Adrenal gland (tissue), 5 donors: ENCODE measurements at regions not wholly inside any gene's neighbourhood (a gene's known extent, or its start where the extent isn't known, plus 50 kb on each side); places are given as distances from the start of the nearest gene placed in this dataset.

ENCODE experiments used
- POLR2A ChIP-seq, 2 donors: fragments of 450-650 bp; IDR thresholded peaks; one replicate each; pipeline ENCODE4 v1.6.1; 2017; ENCODE audit warnings: antibody characterized with exemption in 2 of 2, mild to moderate bottlenecking in 2 of 2, moderate library complexity in 1 of 2
- TF ChIP-seq, protein P1 (sequence below), 6 experiments: fragments of 450-650 bp in 4 of 6; fragments of 200-600 bp in 2 of 6; sonication (generic) in 1 of 6; IDR thresholded peaks; 1 replicate in 5 of 6; 2 replicates in 1 of 6; pipeline versions ENCODE4 v1.5.1 to v1.8.0; 2016 to 2021; ENCODE audit warnings: antibody characterized with exemption in 6 of 6, mild to moderate bottlenecking in 2 of 6, moderate library complexity in 1 of 6
- donor health status: DM: no; HTN: no; CAD: no.

DNA sequence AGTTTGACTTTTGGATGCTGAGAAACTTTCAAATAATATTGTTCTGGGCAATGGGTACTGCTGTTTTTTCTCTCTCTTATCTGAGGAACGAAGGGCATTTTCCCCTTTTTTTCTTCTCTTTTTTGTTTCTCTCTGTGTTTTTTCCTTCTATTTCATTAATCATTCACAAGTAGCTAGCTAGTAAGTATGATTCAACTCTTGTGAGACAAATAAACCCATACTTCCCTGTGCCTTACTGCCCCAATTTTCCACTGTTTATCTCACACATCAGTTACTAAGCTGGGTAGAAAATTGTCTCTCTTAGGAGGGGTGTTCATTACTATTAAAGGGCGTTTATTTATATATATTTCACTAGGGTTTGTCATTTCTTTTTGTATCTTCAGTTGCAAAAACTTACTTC lies 437.6 kb downstream of the RERGL start:
- TF ChIP-seq, protein P1, sequence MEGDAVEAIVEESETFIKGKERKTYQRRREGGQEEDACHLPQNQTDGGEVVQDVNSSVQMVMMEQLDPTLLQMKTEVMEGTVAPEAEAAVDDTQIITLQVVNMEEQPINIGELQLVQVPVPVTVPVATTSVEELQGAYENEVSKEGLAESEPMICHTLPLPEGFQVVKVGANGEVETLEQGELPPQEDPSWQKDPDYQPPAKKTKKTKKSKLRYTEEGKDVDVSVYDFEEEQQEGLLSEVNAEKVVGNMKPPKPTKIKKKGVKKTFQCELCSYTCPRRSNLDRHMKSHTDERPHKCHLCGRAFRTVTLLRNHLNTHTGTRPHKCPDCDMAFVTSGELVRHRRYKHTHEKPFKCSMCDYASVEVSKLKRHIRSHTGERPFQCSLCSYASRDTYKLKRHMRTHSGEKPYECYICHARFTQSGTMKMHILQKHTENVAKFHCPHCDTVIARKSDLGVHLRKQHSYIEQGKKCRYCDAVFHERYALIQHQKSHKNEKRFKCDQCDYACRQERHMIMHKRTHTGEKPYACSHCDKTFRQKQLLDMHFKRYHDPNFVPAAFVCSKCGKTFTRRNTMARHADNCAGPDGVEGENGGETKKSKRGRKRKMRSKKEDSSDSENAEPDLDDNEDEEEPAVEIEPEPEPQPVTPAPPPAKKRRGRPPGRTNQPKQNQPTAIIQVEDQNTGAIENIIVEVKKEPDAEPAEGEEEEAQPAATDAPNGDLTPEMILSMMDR (IDR thresholded peaks at IDR 0.05), result no peak
- no peak for TF ChIP-seq POLR2A (IDR thresholded peaks at IDR 0.05)
